HG03469 (cell line): ENCODE measurements at regions not wholly inside any gene's neighbourhood (a gene's known extent, or its start where the extent isn't known, plus 50 kb on each side); places are given as distances from the start of the nearest gene placed in this dataset.

ENCODE experiments used
- ATAC-seq: cut with Tn5 transposase; IDR thresholded peaks from one replicate; pipeline ENCODE4 v1.9.1; 2021; ENCODE audit warnings: mild to moderate bottlenecking, moderate library complexity, moderate number of reproducible peaks; ENCODE audit not compliant: unreplicated experiment

DNA sequence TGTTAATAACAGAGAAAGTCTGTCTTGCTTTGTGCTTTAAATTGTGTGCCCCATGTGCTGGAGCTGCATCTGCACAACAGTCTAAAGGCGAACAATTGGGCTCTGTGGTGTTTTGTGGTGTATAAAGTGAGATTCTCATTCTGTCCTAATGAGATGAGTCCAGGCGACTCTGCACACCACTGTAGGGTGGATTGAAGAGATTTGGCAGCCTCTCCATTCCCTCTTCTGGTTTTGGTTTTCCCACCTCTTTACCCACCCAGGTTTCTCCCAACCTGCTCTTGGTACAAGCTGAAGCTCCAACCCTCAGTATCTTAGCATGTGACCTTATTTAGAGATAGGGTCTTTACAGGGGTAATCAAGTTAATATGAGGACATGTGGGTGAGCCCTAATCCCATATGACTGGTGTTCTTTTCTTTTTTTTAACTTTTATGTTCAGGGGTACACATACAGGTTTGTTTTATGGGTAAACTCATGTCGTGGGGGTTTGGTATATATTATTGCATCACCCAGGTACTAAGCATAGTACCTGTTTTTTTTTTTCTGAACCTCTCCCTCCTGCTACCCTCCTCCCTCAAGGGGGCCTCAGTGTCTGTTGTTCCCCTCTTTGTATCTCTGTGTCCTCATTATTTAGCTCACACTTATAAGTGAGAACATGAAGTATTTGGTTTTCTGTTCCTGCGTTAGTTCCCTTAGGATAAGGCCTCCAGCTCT is 217.6 kb upstream of the DTNBP1 start:
- no peak for ATAC-seq

DNA sequence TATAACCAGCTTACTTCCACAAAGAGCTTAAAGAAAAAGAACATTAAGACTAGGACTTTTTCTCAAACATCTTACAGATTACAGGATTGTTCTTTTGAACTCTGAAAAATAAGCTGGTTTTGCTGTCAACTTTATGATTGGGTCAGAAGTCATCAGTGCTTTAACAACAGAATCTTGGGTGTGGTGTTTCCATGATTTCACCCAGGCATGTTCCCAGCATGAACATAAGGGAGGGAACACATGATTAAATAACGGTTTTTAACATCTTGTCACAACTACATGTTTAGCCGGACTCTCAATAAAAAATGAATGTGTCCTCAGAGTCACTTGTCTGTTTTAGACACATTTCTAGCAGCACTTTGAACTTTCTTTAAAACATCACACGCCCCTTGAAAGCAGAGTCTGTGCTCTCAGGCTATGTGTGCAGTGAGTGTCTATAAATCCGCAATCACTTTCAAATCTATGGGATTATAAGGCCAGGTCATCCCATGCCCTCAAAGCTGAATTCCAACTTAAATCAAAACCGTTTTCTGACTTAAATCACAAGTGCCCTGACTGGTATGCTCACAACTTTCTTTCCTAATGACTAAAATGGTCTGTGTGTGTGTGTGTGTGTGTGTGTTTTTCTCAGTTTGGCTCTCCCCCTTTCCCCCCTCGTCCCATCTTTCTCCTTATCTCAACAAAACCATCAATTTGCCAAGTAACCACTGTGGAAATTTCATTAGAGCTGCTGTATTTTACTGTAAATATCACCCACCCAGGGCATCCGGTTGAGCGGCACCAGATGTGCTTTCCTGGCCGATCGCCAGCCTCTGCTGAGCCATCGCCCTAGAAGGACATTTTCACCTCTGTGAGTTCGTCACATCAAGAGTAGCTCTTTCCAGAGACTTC is 216.8 kb upstream of the DTNBP1 start:
- peak; percentile 39 for ATAC-seq

DNA sequence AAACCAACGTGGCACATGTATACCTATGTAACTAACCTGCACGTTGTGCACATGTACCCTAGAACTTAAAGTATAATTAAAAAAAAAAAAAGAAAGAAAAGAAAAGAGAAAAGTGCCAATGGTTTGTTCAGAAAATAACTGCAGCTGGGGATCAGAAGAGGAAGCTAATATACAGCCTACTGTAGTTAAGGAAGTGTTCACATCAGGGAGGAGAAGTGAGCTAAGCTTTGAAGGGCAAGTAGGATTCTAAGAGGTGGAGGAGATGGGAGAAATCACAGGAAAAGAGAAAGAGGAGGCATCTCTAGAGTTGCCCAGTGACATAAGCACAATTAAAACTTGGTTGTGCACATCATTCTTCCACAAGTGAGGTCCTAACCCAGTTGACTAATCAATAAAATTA is 214.4 kb upstream of the DTNBP1 start:
- ATAC-seq = no peak

DNA sequence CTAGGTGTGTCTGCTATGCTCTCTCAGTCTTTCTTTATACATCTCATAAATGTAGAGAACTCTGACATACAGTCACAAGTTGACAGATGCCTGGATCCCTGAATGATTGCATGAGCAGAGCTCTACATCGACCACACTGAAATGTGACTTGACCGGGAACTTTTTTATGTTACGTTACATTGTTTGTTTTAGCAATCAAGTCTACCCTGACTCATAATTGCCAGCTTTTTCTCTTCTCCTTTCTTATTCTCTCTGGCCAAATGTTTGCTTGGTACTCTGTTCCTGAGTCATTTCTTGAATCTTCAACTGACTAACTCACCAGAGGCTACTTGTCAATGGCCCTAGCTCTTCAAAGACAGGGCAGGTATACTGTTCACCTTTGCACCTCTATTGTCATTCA is 213.6 kb upstream of the DTNBP1 start:
- peak; percentile 61 for ATAC-seq

DNA sequence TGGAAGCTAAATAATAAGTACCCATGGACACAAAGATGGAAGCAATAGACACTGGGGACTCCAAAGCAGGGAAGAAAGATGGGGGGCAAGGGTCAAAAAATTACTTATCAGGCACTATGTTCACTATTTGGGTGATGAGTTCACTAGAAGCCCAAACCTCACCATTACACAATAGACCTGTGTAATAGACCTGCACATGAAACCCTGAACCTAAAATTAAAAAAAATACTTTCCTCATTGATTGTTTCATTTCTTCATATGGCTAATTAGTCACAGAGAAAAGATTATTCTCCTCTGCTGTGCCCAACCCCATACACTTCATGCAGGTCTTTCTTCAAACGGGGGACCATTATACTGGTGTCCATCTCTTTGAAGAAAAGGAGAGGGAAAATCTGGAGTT is 213.0 kb upstream of the DTNBP1 start:
- ATAC-seq = no peak

DNA sequence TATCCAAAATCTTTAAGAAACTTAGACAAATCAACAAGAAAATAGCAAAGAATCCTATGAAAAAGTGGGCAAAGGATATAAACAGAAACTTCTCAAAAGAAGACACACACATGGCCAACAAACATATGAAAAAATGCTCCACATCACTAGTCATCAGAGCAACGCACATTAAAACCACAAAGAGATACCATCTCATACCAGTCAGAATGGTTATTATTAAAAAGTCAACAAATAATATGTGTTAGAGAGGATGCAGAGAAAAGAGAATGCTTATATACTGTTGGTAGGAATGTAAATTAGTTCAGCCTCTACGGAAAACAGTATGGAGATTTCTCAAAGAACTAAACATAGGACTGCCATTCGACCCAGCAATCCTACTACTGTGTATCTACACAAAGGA is 212.0 kb upstream of the DTNBP1 start:
- ATAC-seq = no peak

DNA sequence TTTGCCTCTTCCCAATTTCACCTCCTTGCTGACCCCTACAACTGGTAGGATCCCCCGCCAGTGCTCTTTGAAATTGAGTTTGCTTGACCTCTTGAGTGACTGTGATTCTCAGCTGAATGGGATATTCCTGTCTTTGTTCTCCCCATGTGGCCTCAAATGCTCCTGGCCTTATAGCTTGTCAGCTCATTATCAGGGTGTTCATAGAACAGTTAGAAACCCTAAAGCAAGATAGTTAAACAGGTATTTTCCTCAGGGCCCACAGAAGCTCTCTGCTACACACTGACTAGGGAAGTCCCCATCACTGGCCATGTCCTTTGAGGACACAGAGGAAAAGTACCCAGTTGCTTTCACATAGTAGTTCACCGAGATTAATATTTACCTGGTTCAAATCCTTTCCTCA is 211.5 kb upstream of the DTNBP1 start:
- no peak for ATAC-seq

DNA sequence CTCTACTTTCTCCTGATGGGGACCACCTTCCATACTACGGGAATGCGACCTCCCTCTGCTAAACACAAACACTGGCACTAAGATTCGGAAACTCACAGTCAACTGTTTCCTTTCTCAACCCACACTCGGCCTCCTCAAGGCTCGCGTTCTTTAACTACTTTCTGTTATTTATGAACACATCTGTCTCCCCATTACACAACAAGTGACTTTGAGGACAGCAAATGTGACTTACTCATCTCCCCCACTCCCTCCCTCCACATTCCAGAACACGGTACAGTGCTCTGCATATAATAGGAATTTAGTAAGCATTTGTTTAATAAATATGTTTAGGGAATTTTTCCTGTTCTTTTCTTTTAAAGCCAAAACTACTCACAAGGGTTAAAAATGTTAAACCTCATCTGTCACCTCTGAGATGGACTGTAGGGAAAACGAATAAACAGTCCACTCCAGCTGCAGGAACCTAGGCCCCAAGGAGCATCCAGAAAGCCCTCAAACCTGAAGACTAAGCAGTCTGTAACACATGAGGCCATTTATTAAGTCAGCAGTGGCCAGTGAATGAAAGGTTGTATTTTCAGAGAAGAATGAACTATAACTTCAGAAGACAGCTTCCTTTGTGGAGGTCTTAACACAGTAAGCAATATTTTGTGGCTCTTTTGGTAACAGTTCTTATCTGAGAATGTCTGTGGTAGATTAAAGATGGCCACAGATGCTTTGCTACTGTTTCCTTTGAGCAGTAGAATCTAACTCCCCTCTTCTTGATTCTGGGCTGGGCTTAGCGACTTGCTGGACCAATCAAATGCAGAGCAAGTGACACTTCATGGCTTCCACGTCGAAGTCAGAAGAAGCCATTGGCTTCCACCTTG is 209.6 kb upstream of the DTNBP1 start:
- no peak for ATAC-seq

DNA sequence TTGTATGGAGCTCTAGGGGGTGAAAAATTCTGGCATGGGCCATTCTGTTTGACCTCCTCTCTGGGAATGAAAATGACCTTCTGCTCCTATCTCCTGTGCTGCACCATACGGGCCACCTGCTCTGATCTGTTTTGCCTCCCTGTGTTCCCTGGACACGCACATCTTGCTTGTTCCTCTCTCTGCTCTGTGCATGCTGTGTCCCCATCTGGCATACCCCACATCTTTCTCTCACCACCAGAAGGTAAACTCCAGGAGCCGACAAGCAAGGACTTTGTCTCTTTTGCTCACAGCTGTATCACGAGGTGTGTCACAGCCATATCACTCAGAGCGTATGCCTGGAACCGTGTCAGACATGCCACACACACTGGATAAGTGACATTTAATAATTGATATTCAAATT is 208.4 kb upstream of the DTNBP1 start:
- no peak for ATAC-seq

DNA sequence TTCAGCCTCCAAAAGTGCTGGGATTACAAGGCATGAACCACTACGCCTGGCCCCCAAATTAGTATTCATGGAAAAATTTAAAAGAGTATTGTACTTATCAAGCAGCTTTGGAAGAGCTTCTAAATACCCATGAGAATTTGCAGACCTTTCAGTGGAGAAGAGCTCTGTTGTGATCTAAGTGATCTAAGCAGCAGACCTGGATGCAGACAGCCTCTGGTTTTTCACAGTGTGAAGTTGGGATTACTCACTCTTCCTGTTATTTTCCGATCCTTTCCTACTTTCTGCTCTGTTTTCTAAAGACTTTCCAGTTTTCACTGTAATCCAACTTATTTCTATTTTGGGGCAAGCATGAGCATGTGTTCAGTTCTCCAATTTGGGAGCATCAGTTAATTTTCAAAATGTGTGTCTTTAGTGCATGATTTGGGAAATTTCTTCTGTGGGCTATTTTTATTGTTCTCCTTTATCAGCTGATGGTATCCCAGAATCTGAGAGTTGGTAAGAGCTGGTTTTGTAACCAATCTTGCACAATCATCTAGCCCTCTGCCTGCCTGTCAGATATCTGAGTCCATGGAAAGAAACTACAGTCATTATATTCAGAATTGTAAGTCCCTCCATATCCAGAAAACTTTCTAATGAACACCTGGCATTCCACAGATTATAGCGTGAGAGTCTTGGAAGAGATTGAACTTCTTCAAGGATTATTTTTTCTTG is 207.7 kb upstream of the DTNBP1 start:
- no peak for ATAC-seq

DNA sequence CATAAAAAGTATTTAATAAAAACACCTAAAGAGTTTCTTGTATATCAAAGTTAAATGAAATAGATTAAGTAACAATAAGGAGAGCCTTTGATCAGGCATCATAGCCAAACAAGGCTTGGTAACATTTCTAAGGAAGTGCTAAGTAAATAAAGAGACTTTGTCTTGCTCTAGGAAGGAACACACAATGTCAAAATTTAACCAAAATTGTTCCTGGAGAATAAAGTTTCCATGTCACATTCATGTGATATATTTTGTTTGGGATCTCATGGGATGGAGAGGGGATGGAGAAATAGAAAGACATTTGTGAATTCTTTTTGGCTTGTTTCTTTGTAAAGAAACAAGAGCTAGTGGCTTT is 201.9 kb upstream of the DTNBP1 start:
- no peak for ATAC-seq

DNA sequence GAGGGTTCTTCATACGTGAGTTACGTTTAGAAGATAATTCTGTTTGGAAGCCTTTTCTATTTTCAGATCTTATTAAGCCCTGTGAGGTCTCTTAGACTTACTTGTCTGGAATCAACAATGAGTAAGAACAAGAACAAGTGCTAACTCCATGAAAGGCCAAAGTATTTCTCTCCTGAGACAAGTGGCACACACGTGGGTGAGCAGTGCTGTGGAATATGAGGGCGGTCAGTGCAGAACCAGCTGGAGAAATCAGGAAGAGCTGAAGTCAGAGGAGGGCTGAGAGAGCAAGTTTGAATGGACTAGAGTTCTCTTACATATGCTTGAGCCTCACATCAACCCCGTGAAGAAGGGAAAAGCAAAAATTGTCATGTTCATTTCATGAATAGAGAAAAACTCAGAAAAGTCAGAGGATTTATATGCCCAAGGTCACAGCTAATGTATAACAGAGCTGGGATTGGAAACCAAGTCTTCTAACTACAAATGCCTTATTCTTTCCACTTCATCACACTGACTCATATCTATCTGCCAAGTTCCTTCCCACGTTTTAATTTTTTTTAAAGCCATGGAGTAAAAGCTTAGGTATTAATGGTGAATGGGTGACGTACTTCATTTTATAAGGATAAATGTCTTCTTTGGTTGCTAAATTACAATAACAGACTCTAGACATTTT is 201.3 kb upstream of the DTNBP1 start:
- no peak for ATAC-seq

DNA sequence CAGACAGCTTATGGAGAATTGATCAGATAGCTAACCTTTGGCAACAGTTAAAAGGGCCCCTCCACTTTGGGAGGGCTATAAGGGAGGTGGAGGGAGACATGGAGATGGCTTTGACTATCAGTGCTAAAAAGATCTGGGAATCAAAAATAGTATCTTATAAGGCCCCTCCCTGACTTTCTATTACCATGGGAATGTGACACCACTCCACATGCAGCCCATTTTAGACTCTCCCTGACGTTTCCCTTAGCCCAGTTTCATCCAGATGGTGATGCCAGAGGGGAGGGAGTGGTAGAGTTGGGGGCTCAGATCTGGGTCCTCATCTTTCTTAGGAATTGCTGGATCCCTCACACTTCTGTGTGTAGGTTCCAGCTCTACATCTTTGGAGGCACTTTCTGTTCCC is 200.0 kb upstream of the DTNBP1 start:
- no peak for ATAC-seq

DNA sequence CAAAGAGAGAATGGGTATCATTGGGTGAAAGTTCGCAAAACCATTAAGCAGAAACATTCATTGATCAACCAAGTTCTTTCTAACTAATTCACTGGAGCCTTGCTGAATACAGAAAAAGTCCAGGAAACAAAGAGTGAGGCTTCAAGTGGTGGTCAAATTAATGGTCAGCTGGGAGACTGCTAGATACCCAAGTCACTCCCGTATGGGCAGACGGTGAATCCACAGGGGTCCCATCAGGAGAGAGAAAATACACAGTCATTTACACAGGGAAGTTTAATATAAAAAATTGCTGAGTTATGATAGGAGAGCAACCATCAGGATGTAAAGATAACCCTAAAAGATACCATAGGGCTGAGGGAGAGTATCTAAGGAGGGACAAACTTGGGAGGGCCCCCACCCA is 198.7 kb upstream of the DTNBP1 start:
- no peak for ATAC-seq

DNA sequence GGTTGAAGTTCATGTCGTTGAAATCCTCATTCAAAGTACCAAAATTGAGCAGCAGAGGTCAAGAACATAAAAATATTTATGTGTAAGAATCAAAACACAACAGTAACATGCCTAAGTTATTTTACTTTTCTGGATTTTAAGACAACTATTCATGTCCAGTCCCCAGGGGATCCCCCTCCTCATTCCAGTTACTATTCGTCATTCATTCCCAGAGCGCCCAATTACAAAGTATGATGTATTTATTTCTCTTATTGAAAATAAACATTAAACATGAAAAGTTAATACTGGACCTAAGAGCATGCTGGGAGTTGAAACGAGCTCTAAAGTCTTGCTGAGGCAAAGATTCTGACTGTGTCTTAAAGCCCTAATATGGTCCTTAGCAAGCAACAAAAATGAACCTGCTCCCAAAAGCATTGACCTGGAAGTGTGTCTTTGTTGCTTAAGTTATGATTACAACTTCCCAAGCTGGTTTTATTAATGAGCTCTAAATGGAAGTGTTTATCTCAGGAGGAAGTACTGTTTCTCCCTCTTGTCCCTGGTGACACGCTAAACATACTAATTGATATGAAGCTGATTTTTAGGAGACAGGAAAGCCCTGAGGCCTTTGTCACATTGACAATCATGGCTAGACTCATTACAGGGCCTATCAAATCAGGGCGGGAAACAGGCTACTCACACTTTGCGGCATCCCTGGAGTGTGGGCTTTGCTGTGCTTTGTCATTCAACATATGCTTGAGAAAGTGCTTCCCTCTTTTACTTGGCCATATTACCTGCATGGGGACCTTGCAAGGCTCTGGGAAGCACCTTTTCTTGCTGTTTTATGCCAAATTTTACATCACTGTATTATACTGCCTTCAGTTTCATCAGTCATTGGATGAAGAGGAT is 192.2 kb upstream of the DTNBP1 start:
- ATAC-seq = no peak

DNA sequence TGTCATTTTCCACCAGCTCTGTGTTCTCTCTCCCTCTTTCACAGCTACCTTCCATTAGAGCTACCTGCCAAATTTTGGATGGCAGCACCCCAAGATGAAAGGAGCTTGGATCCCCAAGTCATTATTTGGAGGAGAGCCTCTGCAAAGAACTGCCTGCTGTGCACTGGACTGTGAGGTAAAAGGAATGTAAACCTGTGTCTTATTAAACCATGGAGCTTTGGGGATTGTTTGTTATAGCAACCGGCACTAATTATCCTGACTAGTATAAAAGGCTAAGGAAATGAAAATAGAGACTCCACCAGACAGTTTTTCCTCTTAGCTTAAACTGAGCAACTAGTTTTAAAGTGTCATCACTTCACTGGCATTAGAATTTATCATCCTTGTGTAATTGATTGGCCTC is 191.6 kb upstream of the DTNBP1 start:
- no peak for ATAC-seq

DNA sequence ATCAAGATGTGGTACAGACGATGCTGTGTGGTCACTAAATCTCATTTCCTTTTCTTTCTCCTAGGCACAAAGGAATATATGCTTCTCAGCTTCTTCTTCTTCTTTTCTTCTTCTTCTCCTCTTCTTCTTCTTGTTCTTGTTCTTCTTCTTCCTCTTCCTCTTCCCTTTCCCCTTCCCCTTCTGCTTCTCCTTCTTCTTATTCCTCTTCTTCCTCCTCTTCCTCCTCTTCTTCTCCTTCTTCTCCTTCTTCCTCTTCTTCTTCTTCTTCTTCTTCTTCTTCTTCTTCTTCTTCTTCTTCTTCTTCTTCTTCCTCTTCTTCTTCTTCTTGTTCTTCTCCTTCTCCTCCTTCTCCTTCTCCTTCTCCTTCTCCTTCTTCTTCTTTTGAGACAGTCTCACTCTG is 190.4 kb upstream of the DTNBP1 start:
- ATAC-seq = no peak

DNA sequence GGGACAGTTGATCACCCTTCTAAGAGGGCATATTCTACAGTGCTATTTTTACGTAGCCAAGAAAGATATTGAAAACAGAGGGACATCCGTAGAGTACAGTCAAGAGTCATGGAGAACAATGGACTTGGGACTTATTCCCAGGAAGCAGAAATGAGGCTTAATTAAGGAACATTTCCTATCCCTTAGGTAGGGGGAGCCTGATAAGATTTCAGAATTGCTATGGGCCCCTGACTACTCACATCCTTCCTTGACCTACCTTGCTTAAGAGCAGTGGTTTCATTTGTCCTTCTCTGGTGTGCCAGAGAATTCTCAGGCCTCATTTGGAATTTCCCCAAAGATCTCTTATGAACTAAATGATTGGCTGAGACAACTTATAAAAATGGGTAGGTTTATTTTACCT is 189.5 kb upstream of the DTNBP1 start:
- ATAC-seq = no peak

DNA sequence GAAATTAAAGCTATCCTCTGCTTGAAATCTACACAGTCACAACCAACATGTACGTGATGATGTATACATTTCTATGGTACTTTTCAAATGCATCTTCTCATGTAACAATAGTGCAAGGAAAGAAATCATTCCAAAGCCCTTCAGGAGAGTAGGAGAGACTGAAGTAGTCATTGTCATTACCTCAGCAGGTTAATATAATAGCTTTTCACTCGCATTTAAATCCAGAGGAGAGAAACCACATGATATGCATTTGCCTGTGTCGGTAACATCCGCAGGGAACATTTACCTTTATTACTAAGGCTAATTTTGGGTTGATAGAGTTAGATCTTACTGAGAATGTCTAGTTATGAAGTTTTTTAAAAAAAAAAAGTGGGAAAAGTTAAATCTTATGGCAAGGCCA is 186.6 kb upstream of the DTNBP1 start:
- no peak for ATAC-seq
